ENCODE measurements at regions not wholly inside any gene's neighbourhood (a gene's known extent, or its start where the extent isn't known, plus 50 kb on each side); places are given as distances from the start of the nearest gene placed in this dataset.

DNA sequence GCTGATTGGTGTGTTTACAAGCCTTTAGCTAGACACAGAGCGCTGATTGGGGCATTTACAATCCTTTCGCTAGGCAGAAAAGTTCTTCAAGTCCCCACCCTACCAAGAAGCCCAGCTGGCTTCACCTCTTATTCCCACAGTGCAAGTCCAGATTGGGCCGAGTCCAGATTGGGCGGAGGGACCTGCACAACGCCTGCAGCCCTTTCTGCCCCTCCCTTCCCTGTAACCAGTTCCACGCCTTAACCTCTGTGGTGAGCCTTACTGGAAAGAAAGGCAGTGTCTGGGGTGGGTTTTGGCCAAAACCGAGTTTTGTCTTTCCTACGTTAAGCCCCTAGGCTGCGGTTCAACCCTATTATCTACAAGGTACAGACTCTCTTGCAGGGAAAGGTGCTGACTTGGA lies 268.7 kb downstream of the ZEB1 start:
- no peak for DNase-seq
- Histone ChIP-seq H2AK5ac (ENCODE audit: low read depth, low read length) (no peak overlapping the region), H3K4ac (ENCODE audit: low read depth, low read length) (no peak overlapping the region), H3K27me3 (ENCODE audit: control insufficient read depth, insufficient read depth, low read length) (no peaks in the 10 kb centered on the region), H3K36me3 (ENCODE audit: control insufficient read depth, insufficient read depth, low read length) (no peaks in the 10 kb centered on the region), H2AK9ac (replicated peaks; ENCODE audit: low read depth, low read length, poor library complexity) (no peak overlapping the region), H2AFZ (replicated peaks; ENCODE audit: low read length, poor library complexity) (peak overlapping the region; percentile 51), H3K23ac (ENCODE audit: low read depth, low read length) (no peak overlapping the region), H2BK20ac (ENCODE audit: low read depth, low read length) (no peak overlapping the region), H3K4me2 (ENCODE audit: low read depth, low read length) (no peak overlapping the region), H2BK5ac (ENCODE audit: low read depth, low read length, poor library complexity, severe bottlenecking) (no peak overlapping the region), H3K9ac (ENCODE audit: low read depth, low read length) (no peak overlapping the region), H4K5ac (ENCODE audit: low read depth, low read length) (no peak overlapping the region), H3K4me3 (ENCODE audit: insufficient read depth, low read depth, low read length) (no peak overlapping the region), H3K9me3 (ENCODE audit: control insufficient read depth, insufficient read depth, low read length) (peaks cover 4% of the 10 kb centered on the region), H2BK120ac (ENCODE audit: low read depth, low read length) (no peak overlapping the region), H4K8ac (ENCODE audit: low read depth in 2 of 2, low read length in 2 of 2) (no peak overlapping the region), H3K14ac (replicated peaks; ENCODE audit: low read depth, low read length) (no peak overlapping the region), H4K20me1 (ENCODE audit: insufficient read depth, low read length) (no peaks in the 10 kb centered on the region), H4K91ac (ENCODE audit: insufficient read depth, low read depth, low read length) (no peak overlapping the region), H3K18ac (ENCODE audit: low read depth, low read length) (no peak overlapping the region), H3K27ac (ENCODE audit: insufficient read depth, low read length) (no peak overlapping the region), H3K4me1 (ENCODE audit: control insufficient read depth, insufficient read depth, low read length) (peaks cover 5% of the 10 kb centered on the region), H3K79me1 (ENCODE audit: low read depth in 1 of 2, low read length in 2 of 2) (no peaks in the 10 kb centered on the region), H2BK15ac (ENCODE audit: low read depth, low read length) (no peak overlapping the region), H3K56ac (ENCODE audit: extremely low read depth, insufficient read depth, low read length) (no peak overlapping the region), H3K9me1 (ENCODE audit: insufficient read depth, low read length) (no peaks in the 10 kb centered on the region)
- intact Hi-C loops (cut with micrococcal nuclease): no loop called here
- in situ Hi-C loops (cut with MboI; ENCODE audit: low sequenced_read_pairs): no loop called here
- TF ChIP-seq SMC3 (IDR thresholded peaks at IDR 0.05; ENCODE audit: low read depth, low read length) (no peak), POLR2A (IDR thresholded peaks at IDR 0.05; ENCODE audit: low read depth, low read length) (no peak), RCOR1 (IDR thresholded peaks at IDR 0.05; ENCODE audit: insufficient replicate concordance, low read length) (no peak), USF2 (IDR thresholded peaks at IDR 0.05; ENCODE audit: low read depth, low read length) (no peak)
- TF ChIP-seq, protein P1, sequence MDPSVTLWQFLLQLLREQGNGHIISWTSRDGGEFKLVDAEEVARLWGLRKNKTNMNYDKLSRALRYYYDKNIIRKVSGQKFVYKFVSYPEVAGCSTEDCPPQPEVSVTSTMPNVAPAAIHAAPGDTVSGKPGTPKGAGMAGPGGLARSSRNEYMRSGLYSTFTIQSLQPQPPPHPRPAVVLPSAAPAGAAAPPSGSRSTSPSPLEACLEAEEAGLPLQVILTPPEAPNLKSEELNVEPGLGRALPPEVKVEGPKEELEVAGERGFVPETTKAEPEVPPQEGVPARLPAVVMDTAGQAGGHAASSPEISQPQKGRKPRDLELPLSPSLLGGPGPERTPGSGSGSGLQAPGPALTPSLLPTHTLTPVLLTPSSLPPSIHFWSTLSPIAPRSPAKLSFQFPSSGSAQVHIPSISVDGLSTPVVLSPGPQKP (IDR thresholded peaks at IDR 0.05; ENCODE audit: borderline replicate concordance, low read depth, low read length): no peak
- POLR2A ChIA-PET (ENCODE audit: unreplicated experiment): no interaction called here
- ATAC-seq (ENCODE audit: low read depth): no peak
- no TSS peak for BruUV-seq (replicated peaks)
- CTCF ChIA-PET: no interaction called here
- dilution Hi-C loops (cut with HindIII; ENCODE audit: low sequenced_read_pairs, unreplicated experiment): no loop called here
- no CpG with 5 or more reads among the region's 9 CpGs for WGBS, 2 experiments (ENCODE audit: extremely low coverage in 2 of 2, insufficient read length in 1 of 2)
